ENCODE measurements at regions not wholly inside any gene's neighbourhood (a gene's known extent, or its start where the extent isn't known, plus 50 kb on each side); places are given as distances from the start of the nearest gene placed in this dataset.

- 81% methylated on average over 5 of the region's 5 CpGs for WGBS
- H3K4me1 ChIP-seq, result peaks cover 14% of the 10 kb centered on the region
- H3K27me3 ChIP-seq, result no peaks in the 10 kb centered on the region
- no peaks in the 10 kb centered on the region for H3K36me3 ChIP-seq
- H3K27ac ChIP-seq, result no peak overlapping the region
- H3K9me3 ChIP-seq, result no peaks in the 10 kb centered on the region
- H3K4me3 ChIP-seq, result no peak overlapping the region
- TF ChIP-seq EP300 (IDR thresholded peaks at IDR 0.05), result no peak
- TF ChIP-seq CTCF (IDR thresholded peaks at IDR 0.05), result no peak
- TF ChIP-seq POLR2A (IDR thresholded peaks at IDR 0.05), result no peak
- no peak for TF ChIP-seq POLR2AphosphoS5 (IDR thresholded peaks at IDR 0.05)
- DNase-seq (ENCODE audit: low spot score in 2 of 2), result no peak
Measured at GRCh38 chr3:178075344-178075743, 460.9 kb upstream of the KCNMB2 start.

GRCh38 chr3:178078953-178079352, 457.3 kb upstream of the KCNMB2 start:
- WGBS, result 8% methylated on average over 1 of the region's 1 CpG
- no peak for DNase-seq (ENCODE audit: low spot score in 2 of 2)
- Histone ChIP-seq H3K4me1 (peaks cover 12% of the 10 kb centered on the region), H3K27me3 (no peaks in the 10 kb centered on the region), H3K9me3 (no peaks in the 10 kb centered on the region), H3K36me3 (no peaks in the 10 kb centered on the region), H3K4me3 (no peak overlapping the region), H3K27ac (no peak overlapping the region)
- TF ChIP-seq POLR2AphosphoS5 (IDR thresholded peaks at IDR 0.05) (no peak), POLR2A (IDR thresholded peaks at IDR 0.05) (no peak), EP300 (IDR thresholded peaks at IDR 0.05) (no peak), CTCF (IDR thresholded peaks at IDR 0.05) (no peak)

GRCh38 chr3:178079966-178080365, 456.3 kb upstream of the KCNMB2 start:
- Histone ChIP-seq H3K27me3 (no peaks in the 10 kb centered on the region), H3K36me3 (no peaks in the 10 kb centered on the region), H3K9me3 (no peaks in the 10 kb centered on the region), H3K4me1 (peaks cover 23% of the 10 kb centered on the region), H3K27ac (no peak overlapping the region), H3K4me3 (no peak overlapping the region)
- no peak for DNase-seq (ENCODE audit: low spot score in 2 of 2)
- WGBS, result 46% methylated on average over 1 of the region's 1 CpG
- TF ChIP-seq EP300 (IDR thresholded peaks at IDR 0.05), result no peak
- no peak for TF ChIP-seq POLR2A (IDR thresholded peaks at IDR 0.05)
- TF ChIP-seq CTCF (IDR thresholded peaks at IDR 0.05), result no peak
- TF ChIP-seq POLR2AphosphoS5 (IDR thresholded peaks at IDR 0.05), result no peak

GRCh38 chr3:178082326-178082906, 453.8 kb upstream of the KCNMB2 start:
- no peaks in the 10 kb centered on the region for H3K27me3 ChIP-seq
- no peak for DNase-seq (ENCODE audit: low spot score in 2 of 2)
- H3K36me3 ChIP-seq, result no peaks in the 10 kb centered on the region
- WGBS, result 73% methylated on average over 4 of the region's 4 CpGs
- H3K27ac ChIP-seq, result no peak overlapping the region
- TF ChIP-seq EP300 (IDR thresholded peaks at IDR 0.05), result no peak
- TF ChIP-seq POLR2AphosphoS5 (IDR thresholded peaks at IDR 0.05), result no peak
- no peak for TF ChIP-seq CTCF (IDR thresholded peaks at IDR 0.05)
- TF ChIP-seq POLR2A (IDR thresholded peaks at IDR 0.05), result no peak
- H3K4me3 ChIP-seq, result no peak overlapping the region
- H3K9me3 ChIP-seq, result no peaks in the 10 kb centered on the region
- peaks cover 37% of the 10 kb centered on the region for H3K4me1 ChIP-seq

- H3K27me3 ChIP-seq, result no peaks in the 10 kb centered on the region
- WGBS, result 46% methylated on average over 6 of the region's 6 CpGs
- no peak for DNase-seq (ENCODE audit: low spot score in 2 of 2)
- TF ChIP-seq EP300 (IDR thresholded peaks at IDR 0.05) (no peak), CTCF (IDR thresholded peaks at IDR 0.05) (peak in 1 of 2 donors; percentile 41)
- peaks cover 29% of the 10 kb centered on the region for H3K4me1 ChIP-seq
- no peaks in the 10 kb centered on the region for H3K9me3 ChIP-seq
- no peaks in the 10 kb centered on the region for H3K36me3 ChIP-seq
- peak overlapping the region; percentile 18 for H3K27ac ChIP-seq
- no peak overlapping the region for H3K4me3 ChIP-seq
Measured at GRCh38 chr3:178083906-178084866, 452.1 kb upstream of the KCNMB2 start.
